NT2/D1 (cell line): ENCODE measurements at regions not wholly inside any gene's neighbourhood (a gene's known extent, or its start where the extent isn't known, plus 50 kb on each side); places are given as distances from the start of the nearest gene placed in this dataset.

Experiments used
- YY1 ChIP-seq: IDR thresholded peaks from 2 replicates; pipeline ENCODE4 v1.6.1; 2011; ENCODE audit not compliant: insufficient read length, insufficient read depth
- ZNF274 ChIP-seq: IDR thresholded peaks from 2 replicates; pipeline ENCODE4 v1.6.1; 2011; ENCODE audit warnings: mild to moderate bottlenecking, low read depth, low read length

- TF ChIP-seq ZNF274 (no peak), YY1 (no peak)
These were observed 128.4 kb upstream of the ADRA1B start for GRCh38 chr5:159787837-159788236.
